Left colon (tissue), 2 donors: ENCODE measurements at regions not wholly inside any gene's neighbourhood (a gene's known extent, or its start where the extent isn't known, plus 50 kb on each side); places are given as distances from the start of the nearest gene placed in this dataset.

Experiments
- ATAC-seq: fragments of 200-7000 bp; cut with Tn5 transposase; one replicate; pipeline ENCODE4 v1.9.1; 2020; ENCODE audit warnings: mild to moderate bottlenecking, moderate library complexity
- DNase-seq, 2 donors: peaks; one replicate each; pipeline ENCODE4 v3.0.0-alpha.2; 2020
- intact Hi-C, 2 donors: fragments of 100-400 bp; cut with DNase I in 1 of 2; cut with micrococcal nuclease in 1 of 2; formaldehyde crosslinking; loops; one replicate each; pipeline versions ENCODE4 v1.11.2 to v1.14.0; 2022; cut with DNase I, micrococcal nuclease
- donor health status: DM: no; HTN: no; CAD: no.
- donor health status: DM: yes; HTN: yes; CAD: no.

- no peak for ATAC-seq
- DNase-seq, result no peak
- intact Hi-C loops, result no loop called here
Observed at GRCh38 chr15:69978603-69979002, 119.1 kb downstream of the TLE3 start.

GRCh38 chr15:69979262-69979661 lies 118.5 kb downstream of the TLE3 start:
- ATAC-seq (peak; percentile 78), DNase-seq (peak in 1 of 2 donors; percentile 40)
- intact Hi-C loops, result no loop called here

- no peak for ATAC-seq
- peak; percentile 32 to 54 for DNase-seq
- intact Hi-C loops, result no loop called here
Observed at GRCh38 chr15:69979783-69980182, 117.9 kb downstream of the TLE3 start.

- ATAC-seq (no peak), DNase-seq (no peak)
- intact Hi-C loops, result no loop called here
Observed at GRCh38 chr15:69980341-69981059, 117.2 kb downstream of the TLE3 start.

GRCh38 chr15:69982037-69982436 lies 115.7 kb downstream of the TLE3 start:
- DNase-seq, result no peak
- intact Hi-C loops, result no loop called here

GRCh38 chr15:69983696-69984265 lies 113.9 kb downstream of the TLE3 start:
- ATAC-seq (no peak), DNase-seq (no peak)
- intact Hi-C loops, result no loop called here

More at GRCh38 chr15:69982037-69982436, 115.7 kb downstream of the TLE3 start:
- no peak for ATAC-seq

GRCh38 chr15:69987492-69988489 lies 109.9 kb downstream of the TLE3 start:
- intact Hi-C loops, result no loop called here
- DNase-seq (no peak), ATAC-seq (peak; percentile 84)

GRCh38 chr15:69988541-69989225 lies 109.0 kb downstream of the TLE3 start:
- DNase-seq, result no peak
- intact Hi-C loops, result no loop called here
- ATAC-seq, result no peak

GRCh38 chr15:69990566-69991421 lies 106.9 kb downstream of the TLE3 start:
- intact Hi-C loops, result no loop called here
- no peak for DNase-seq
- ATAC-seq, result no peak

GRCh38 chr15:69991551-69991980 lies 106.2 kb downstream of the TLE3 start:
- intact Hi-C loops, result no loop called here
- ATAC-seq, result no peak

GRCh38 chr15:69992348-69992747 lies 105.4 kb downstream of the TLE3 start:
- ATAC-seq, result no peak
- intact Hi-C loops, result no loop called here

More at GRCh38 chr15:69991551-69991980, 106.2 kb downstream of the TLE3 start:
- DNase-seq, result no peak

GRCh38 chr15:69994429-69995205 lies 103.1 kb downstream of the TLE3 start:
- intact Hi-C loops, result no loop called here
- ATAC-seq (peak; percentile 60), DNase-seq (peak in 1 of 2 donors; percentile 58)

More at GRCh38 chr15:69992348-69992747, 105.4 kb downstream of the TLE3 start:
- DNase-seq, result no peak

- intact Hi-C loops, result no loop called here
- DNase-seq (no peak), ATAC-seq (no peak)
Observed at GRCh38 chr15:69996321-69997160, 101.2 kb downstream of the TLE3 start.

- DNase-seq, result peak; percentile 80 to 89
- peak; percentile 78 for ATAC-seq
- intact Hi-C loops, result no loop called here
Observed at GRCh38 chr15:69997161-69997485, 100.6 kb downstream of the TLE3 start.
